ENCODE measurements at regions not wholly inside any gene's neighbourhood (a gene's known extent, or its start where the extent isn't known, plus 50 kb on each side); places are given as distances from the start of the nearest gene placed in this dataset.

- no TSS peak for BruUV-seq (replicated peaks)
- no peak for TF ChIP-seq FOS (IDR thresholded peaks at IDR 0.05; ENCODE audit: borderline replicate concordance, insufficient read depth, low read length)
- TF ChIP-seq EZH2 (IDR thresholded peaks at IDR 0.05; ENCODE audit: borderline replicate concordance, low read depth, low read length, severe bottlenecking): no peak
- TF ChIP-seq JUN (IDR thresholded peaks at IDR 0.05; ENCODE audit: borderline replicate concordance, insufficient read depth, insufficient read length, low read depth): no peak
- no peak for TF ChIP-seq MAX (IDR thresholded peaks at IDR 0.05; ENCODE audit: insufficient read depth, insufficient read length)
- no peak for TF ChIP-seq POLR2A (IDR thresholded peaks at IDR 0.05; ENCODE audit: low read depth, low read length)
- TF ChIP-seq MYC (IDR thresholded peaks at IDR 0.05; ENCODE audit: low read depth, low read length): no peak
- no peak for TF ChIP-seq GATA2 (IDR thresholded peaks at IDR 0.05; ENCODE audit: insufficient read depth, insufficient read length, low read depth, low read length)
- TF ChIP-seq POLR2AphosphoS5 (IDR thresholded peaks at IDR 0.05; ENCODE audit: insufficient read depth, low read depth, low read length): no peak
- no peak for TF ChIP-seq CTCF (IDR thresholded peaks at IDR 0.05; ENCODE audit: extremely low read depth in 1 of 2, insufficient read depth in 1 of 2, low read depth in 1 of 2, low read length in 2 of 2)
- no peaks in the 10 kb centered on the region for H3K36me3 ChIP-seq (ENCODE audit: control insufficient read depth in 2 of 2, extremely low read depth in 1 of 2, insufficient read depth in 2 of 2, low read length in 2 of 2)
- no peaks in the 10 kb centered on the region for H3K9me3 ChIP-seq (replicated peaks; ENCODE audit: control insufficient read depth, insufficient read depth, low read length)
- intact Hi-C loops (cut with micrococcal nuclease) (no loop called here), dilution Hi-C loops (cut with MboI; ENCODE audit: extremely low pct_ligation_motif_present, low sequenced_read_pairs) (no loop called here)
- ChIA-PET CTCF (no interaction called here), POLR2A (no interaction called here)
- no peak overlapping the region for H3K9ac ChIP-seq (replicated peaks; ENCODE audit: extremely low read depth, insufficient read depth, low read length)
- DNase-seq (ENCODE audit: low read depth, low spot score): no peak
- H3K79me2 ChIP-seq (ENCODE audit: control insufficient read depth, insufficient read depth, low read length): no peaks in the 10 kb centered on the region
- no peak overlapping the region for H3K27ac ChIP-seq (ENCODE audit: insufficient read depth, low read depth, low read length)
- no peaks in the 10 kb centered on the region for H3K27me3 ChIP-seq (ENCODE audit: control insufficient read depth in 2 of 2, insufficient read depth in 2 of 2, low read length in 2 of 2)
- no peaks in the 10 kb centered on the region for H3K4me1 ChIP-seq (ENCODE audit: control insufficient read depth, extremely low read depth, insufficient read depth, low read length)
- H2AFZ ChIP-seq (ENCODE audit: low read depth, low read length): no peak overlapping the region
- no peak overlapping the region for H3K4me3 ChIP-seq (replicated peaks in 1 of 3; ENCODE audit: insufficient read depth in 1 of 3, low read depth in 1 of 3, low read length in 3 of 3)
- no peak for FAIRE-seq
- no peaks in the 10 kb centered on the region for H4K20me1 ChIP-seq (replicated peaks; ENCODE audit: control insufficient read depth, extremely low read depth, insufficient read depth, low read length)
- H3K9me1 ChIP-seq (replicated peaks; ENCODE audit: control insufficient read depth, extremely low read depth, insufficient read depth, low read length): no peaks in the 10 kb centered on the region
- H3K4me2 ChIP-seq (ENCODE audit: insufficient read depth, low read length): no peak overlapping the region
Measured at GRCh38 chr12:4074129-4074528, 199.4 kb upstream of the CCND2 start.

All from endothelial cell of umbilical vein (primary cell).